GM18858 (cell line): ENCODE measurements at regions not wholly inside any gene's neighbourhood (a gene's known extent, or its start where the extent isn't known, plus 50 kb on each side); places are given as distances from the start of the nearest gene placed in this dataset.
"Not testable (repeated sequence)": the region's sequence is repeated elsewhere in the genome, so short reads cannot be mapped to it uniquely, and the experiment has no call there.

Experiments
- ATAC-seq: cut with Tn5 transposase; IDR thresholded peaks from one replicate; pipeline ENCODE4 v1.9.1; 2021; ENCODE audit not compliant: unreplicated experiment

GRCh38 chr3:27779176-27779575, 57.1 kb upstream of the EOMES start:
- ATAC-seq: no peak

- no peak for ATAC-seq
These were observed 67.3 kb upstream of the EOMES start for GRCh38 chr3:27789420-27789819.

- ATAC-seq: no peak
These were observed 69.8 kb upstream of the EOMES start for GRCh38 chr3:27791956-27792355.

DNA sequence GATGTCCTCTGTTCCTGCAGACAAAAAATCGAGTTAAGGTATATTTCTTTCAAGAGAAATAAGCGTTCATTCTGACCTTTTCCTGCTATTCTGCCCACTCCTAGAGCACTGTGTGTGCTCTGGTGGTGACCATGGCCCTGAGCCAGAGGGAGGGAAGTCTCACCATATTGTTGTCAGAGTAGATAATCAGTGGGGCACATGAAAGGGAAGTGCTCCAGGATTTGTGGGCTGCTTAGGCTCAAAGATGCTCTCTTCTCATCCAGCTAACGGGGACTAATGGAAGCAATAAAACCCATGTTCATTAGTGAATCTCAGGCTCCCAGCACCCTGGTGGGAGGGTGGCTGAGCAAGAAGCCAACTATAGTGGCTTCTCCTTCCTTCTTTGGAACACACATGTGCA, 70.7 kb upstream of the EOMES start:
- no peak for ATAC-seq

GRCh38 chr3:27794211-27794610, 72.1 kb upstream of the EOMES start:
- no peak for ATAC-seq

DNA sequence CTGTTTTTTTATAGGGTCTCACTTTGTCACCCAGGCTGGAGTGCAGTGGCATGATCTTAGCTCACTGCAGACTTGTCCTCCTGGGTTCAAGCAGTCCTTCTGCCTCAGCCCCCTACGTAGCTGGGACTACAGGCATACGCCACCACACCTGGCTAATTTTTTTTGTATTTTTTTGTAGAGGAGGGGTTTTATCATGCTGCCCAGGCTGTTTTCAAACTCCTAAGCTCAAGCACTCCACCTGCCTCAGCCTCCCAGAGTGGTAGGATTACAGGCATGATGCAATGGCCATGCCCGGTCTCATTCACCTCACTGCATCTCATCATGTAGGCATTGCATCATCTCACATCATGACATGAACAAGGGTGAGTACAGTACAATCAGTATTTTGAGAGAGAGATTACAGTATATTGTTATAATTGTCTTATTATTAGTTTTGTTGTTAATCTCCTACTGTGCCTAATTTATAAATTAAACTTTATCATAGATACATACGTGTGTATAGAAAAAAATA, 74.3 kb upstream of the EOMES start:
- no peak for ATAC-seq

GRCh38 chr3:27797773-27798172, 75.7 kb upstream of the EOMES start:
- no peak for ATAC-seq

DNA sequence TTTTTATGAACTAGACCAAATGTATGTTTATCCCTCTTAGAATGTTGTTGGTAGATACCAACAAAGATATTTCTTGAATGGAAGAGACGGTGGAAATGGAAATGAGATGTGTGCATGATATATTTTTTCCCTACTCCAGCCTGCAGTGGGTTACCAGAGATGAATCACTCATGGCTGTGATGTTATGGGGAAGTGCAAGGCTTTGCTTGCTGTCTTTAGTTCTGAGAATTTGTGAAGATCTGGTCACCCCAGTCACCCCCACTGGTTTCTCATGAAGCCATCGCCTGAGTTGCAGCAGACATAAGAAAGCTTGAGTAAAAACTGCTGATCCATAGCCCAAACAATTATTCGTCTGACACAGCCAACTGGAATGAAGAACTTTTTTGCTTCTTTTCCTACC, 78.1 kb upstream of the EOMES start:
- ATAC-seq: no peak

- no peak for ATAC-seq
These were observed 80.3 kb upstream of the EOMES start for GRCh38 chr3:27802425-27802824.

DNA sequence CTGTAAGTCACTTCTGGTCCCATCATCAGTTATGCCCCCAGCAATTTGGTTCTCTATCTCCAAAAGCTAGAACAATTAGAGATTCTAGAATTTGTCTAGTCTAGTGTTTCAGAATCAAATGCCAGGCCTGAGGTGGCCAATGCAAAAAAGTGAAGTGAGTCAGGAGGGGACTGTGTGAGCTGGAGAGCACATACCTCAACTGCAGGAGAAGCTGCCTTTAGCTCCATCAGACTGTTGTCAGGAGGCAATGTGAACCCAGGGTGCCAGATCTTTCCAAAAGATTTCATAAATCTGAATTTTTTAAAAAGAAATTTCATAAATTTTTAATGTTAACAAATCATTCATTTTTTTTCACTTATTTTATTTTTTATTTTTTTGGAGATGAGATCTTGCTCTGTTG, 80.7 kb upstream of the EOMES start:
- no peak for ATAC-seq

DNA sequence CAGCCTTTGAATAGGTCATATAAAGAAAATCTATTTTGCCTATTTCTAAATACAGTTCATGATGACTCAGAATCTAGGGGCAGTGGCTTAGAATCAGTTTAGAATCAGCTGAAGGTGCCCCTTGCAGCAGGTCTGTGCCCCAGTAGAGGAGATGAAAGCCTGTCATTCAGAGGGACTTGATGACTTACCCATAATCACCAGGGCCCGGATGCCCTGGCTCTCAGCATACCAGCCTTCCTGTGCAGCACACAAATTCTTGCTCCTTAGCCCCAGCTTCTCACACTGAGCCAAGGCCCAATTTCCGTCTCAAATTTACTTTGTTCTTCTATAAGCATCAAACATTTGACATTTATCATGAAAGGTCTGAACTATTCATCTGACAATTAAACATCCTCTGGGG, 83.2 kb upstream of the EOMES start:
- ATAC-seq: no peak

DNA sequence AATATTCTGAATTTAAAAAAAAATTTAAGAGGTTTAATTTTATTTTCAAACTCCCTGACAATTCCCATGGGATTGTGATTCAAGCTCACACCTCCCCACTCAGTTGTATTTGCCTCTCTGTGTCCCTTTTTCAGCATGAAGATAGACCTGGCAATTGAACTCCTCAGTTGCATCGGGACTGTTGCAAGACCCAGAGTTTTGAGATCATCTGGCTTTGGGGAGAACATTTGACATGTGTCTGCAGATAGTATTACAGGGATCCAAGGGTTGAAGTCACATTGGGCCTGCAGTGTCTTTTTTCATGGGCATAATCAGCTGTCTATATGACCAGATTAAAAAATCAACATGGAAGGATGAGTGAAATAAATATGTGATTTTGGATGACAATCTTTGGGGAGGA, 91.1 kb upstream of the EOMES start:
- no peak for ATAC-seq

GRCh38 chr3:27821609-27822008, 99.5 kb upstream of the EOMES start:
- not testable (repeated sequence) for ATAC-seq

- ATAC-seq: no peak
These were observed 102.4 kb upstream of the EOMES start for GRCh38 chr3:27824312-27825200.

DNA sequence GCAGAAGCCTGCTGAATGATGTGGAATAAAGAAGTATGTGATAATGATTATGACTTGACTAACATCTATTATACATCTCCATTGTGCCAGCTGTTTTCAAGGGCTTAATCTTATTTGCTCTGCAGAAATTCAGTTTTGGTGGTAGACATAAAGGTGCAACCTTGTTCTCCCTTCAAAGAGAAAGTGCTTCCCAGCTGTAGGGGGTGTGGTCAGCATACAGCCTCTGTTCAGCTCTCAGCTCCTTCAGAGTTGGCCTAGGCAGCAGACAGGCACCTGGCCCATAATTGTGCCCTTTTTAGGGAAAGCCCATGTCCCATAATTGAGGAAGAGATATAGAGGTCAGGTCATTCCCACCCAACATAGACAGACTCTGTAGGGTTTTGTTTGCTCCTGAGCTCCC, 104.3 kb upstream of the EOMES start:
- ATAC-seq: no peak

GRCh38 chr3:27827041-27827440, 104.9 kb upstream of the EOMES start:
- no peak for ATAC-seq

DNA sequence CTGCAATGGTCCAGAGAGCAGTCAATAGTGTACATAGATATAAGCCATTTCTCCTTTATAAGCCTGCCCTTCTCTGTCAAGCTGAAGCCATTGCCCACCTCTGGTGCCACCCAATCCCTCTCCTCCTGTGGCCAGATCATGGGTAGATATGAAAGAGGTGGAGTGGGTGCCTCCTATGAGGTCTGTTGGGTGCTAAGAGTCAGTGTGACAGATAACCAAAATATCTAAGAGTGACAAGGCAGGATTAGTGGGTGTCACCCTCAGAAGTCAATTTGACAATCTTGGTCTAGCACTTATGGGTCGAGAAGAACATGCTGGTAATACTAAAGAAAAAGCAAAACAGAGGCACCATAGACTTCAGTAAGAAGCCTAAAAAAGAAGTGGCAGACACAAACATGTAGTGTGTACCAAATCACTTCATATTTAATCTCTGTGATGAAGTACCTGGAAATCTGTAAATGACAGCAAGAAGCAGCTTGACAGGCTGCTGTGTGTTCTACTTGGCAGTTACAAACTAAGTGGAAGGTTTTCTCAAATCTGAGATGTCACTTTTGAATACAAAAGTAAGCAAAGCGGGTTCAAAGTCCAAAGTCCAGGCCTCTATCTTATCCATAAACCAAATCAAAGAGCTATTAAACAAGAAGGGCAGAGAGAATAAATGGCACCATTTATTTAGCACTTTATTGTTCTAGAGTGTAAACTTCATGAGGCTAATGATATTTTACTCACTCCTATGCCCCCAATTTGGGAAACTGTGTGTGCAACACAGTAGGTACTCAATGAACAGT, 118.9 kb upstream of the EOMES start:
- no peak for ATAC-seq

- ATAC-seq: no peak
These were observed 122.0 kb upstream of the EOMES start for GRCh38 chr3:27844052-27844675.

GRCh38 chr3:27847697-27848096, 125.6 kb upstream of the EOMES start:
- no peak for ATAC-seq

DNA sequence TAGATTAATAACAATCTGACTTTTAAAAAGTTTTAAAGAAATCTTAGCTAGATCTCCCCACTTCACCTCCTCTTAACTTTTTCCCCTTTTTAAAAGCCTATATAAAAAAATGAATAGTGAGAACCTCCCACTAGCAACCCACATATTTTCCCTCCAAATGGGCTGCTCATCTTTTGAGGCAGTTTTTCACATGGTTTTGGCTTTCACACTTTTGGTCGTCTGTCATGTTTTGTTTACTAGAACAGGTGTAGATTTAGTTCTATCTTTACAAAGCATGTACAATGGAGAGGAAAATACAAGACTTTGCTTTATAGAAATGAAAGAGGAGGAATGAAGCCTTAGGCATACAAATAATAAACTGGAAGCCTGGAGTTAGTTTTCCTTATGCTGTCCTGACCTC, 126.7 kb upstream of the EOMES start:
- no peak for ATAC-seq

GRCh38 chr3:27859821-27860220, 137.7 kb upstream of the EOMES start:
- no peak for ATAC-seq
